HepG2 (cell line): ENCODE measurements at regions not wholly inside any gene's neighbourhood (a gene's known extent, or its start where the extent isn't known, plus 50 kb on each side); places are given as distances from the start of the nearest gene placed in this dataset.
A peak's percentile ranks its signal among the peaks of the same experiment; 100 is the strongest.

Source experiments
- BHLHE40 ChIP-seq: IDR thresholded peaks from 2 replicates; pipeline ENCODE4 v1.6.1; 2011; ENCODE audit warnings: low read length, improper control_type of control experiment
- CTCF ChIP-seq: sonication (generic); formaldehyde crosslinking; IDR thresholded peaks from 2 replicates; pipeline ENCODE4 v1.5.0; 2020; ENCODE audit warnings: mild to moderate bottlenecking, missing genetic modification reagents, moderate library complexity
- FOSL1 ChIP-seq: sonication (generic); formaldehyde crosslinking; IDR thresholded peaks from 2 replicates; pipeline ENCODE4 v1.9.0; 2021; ENCODE audit warnings: missing genetic modification reagents, borderline replicate concordance
- FOSL2 ChIP-seq: sonication (generic); formaldehyde crosslinking; IDR thresholded peaks from 2 replicates; pipeline ENCODE4 v1.4.0; 2020; ENCODE audit warnings: missing genetic modification reagents
- JDP2 ChIP-seq: sonication (generic); formaldehyde crosslinking; IDR thresholded peaks from 2 replicates; pipeline ENCODE4 v1.8.1; 2022; ENCODE audit warnings: missing genetic modification reagents, borderline replicate concordance
- MAF1 ChIP-seq: sonication (generic); formaldehyde crosslinking; IDR thresholded peaks from 2 replicates; pipeline ENCODE4 v1.5.0; 2020; ENCODE audit warnings: missing genetic modification reagents, borderline replicate concordance
- PAX8 ChIP-seq: sonication (generic); formaldehyde crosslinking; IDR thresholded peaks from 2 replicates; pipeline ENCODE4 v1.8.0; 2022; ENCODE audit warnings: mild to moderate bottlenecking, missing genetic modification reagents, borderline replicate concordance
- REST ChIP-seq, 2 experiments: IDR thresholded peaks; 2 replicates each; pipeline ENCODE4 v1.6.1; 2011 to 2012; ENCODE audit warnings: low read length in 2 of 2, borderline replicate concordance in 1 of 2, low read depth in 1 of 2, mild to moderate bottlenecking in 1 of 2, moderate library complexity in 1 of 2
- RFXAP ChIP-seq: sonication (generic); formaldehyde crosslinking; IDR thresholded peaks from 2 replicates; pipeline ENCODE4 v1.4.0; 2020; ENCODE audit warnings: missing genetic modification reagents, borderline replicate concordance
- SOX5 ChIP-seq: IDR thresholded peaks from 2 replicates; pipeline ENCODE4 v1.6.1; 2016; ENCODE audit warnings: borderline replicate concordance
- TAF1 ChIP-seq: sonication (generic); formaldehyde crosslinking; IDR thresholded peaks from 2 replicates; pipeline ENCODE4 v1.4.0; 2020; ENCODE audit warnings: missing genetic modification reagents
- ZFP91 ChIP-seq: sonication (generic); formaldehyde crosslinking; IDR thresholded peaks from 2 replicates; pipeline ENCODE4 v1.9.0; 2022; ENCODE audit warnings: missing genetic modification reagents, mild to moderate bottlenecking, borderline replicate concordance
- ZNF672 ChIP-seq: sonication (generic); formaldehyde crosslinking; IDR thresholded peaks from 2 replicates; pipeline ENCODE4 v1.8.1; 2022; ENCODE audit warnings: missing genetic modification reagents
- TF ChIP-seq, protein P1 (sequence below): sonication (generic); formaldehyde crosslinking; IDR thresholded peaks from 2 replicates; pipeline ENCODE4 v1.4.0; 2020; ENCODE audit warnings: mild to moderate bottlenecking, missing genetic modification reagents, borderline replicate concordance

DNA sequence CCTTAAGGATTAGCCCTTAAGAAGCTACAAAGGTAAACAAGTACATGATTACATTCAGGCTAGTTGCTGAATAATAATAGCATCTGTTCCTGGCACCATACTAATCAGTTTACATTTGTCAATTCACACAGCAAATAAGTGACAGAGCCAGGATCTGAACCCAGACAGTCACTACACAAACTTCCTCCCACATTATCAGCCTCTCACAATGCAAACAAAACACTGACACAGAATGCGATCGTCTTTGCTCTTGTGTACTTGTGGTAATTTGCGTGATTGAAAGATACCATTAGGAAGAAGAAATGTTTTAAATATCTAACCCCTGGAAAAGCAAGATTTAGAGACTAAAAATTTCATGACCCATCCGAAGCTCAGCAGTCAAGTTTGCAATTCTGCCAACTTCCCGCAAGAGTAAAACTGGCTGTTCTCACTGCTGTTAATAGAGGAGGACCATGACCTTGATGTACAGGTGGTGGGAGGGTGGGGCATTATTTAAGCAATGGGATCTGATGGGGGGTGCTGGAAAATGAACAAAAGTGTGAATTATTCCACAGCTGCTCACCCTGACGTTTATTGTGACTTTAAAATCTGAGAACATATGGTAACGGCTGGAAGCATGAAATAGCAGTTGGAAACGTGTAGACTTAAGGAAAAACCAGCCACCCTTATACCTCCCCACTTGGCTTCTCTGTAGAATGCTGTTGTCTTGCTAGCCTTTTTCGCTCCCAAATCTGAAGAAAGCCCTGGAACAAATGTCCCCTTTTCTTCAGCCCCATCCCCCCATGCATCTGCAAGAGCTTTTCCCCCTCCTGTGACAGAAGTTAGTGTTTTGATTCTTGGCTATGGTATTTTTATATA lies 95.3 kb upstream of the ARMC2 start:
- TF ChIP-seq, protein P1, sequence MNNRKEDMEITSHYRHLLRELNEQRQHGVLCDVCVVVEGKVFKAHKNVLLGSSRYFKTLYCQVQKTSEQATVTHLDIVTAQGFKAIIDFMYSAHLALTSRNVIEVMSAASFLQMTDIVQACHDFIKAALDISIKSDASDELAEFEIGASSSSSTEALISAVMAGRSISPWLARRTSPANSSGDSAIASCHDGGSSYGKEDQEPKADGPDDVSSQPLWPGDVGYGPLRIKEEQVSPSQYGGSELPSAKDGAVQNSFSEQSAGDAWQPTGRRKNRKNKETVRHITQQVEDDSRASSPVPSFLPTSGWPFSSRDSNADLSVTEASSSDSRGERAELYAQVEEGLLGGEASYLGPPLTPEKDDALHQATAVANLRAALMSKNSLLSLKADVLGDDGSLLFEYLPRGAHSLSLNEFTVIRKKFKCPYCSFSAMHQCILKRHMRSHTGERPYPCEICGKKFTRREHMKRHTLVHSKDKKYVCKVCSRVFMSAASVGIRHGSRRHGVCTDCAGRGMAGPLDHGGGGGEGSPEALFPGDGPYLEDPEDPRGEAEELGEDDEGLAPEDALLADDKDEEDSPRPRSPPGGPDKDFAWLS (CRISPR knock-in tag): no peak
- no peak for TF ChIP-seq MAF1
- no peak for TF ChIP-seq TAF1 (CRISPR knock-in tag)
- no peak for TF ChIP-seq CTCF (CRISPR knock-in tag)
- peak; percentile 42; the same call in 1 of the 2 replicates for TF ChIP-seq FOSL1 (CRISPR knock-in tag)
- peak; percentile 51; the same call in 1 of the 2 replicates for TF ChIP-seq SOX5 (CRISPR knock-in tag)
- TF ChIP-seq BHLHE40: no peak
- TF ChIP-seq FOSL2 (CRISPR knock-in tag): peak; percentile 65
- no peak for TF ChIP-seq RFXAP
- TF ChIP-seq REST (IDR thresholded peaks at IDR 0.05; ENCODE audit: borderline replicate concordance in 1 of 2, low read depth in 1 of 2, low read length in 2 of 2): no peak
- TF ChIP-seq ZFP91: no peak
- no peak for TF ChIP-seq PAX8 (CRISPR knock-in tag)
- TF ChIP-seq JDP2 (CRISPR knock-in tag): no peak
- no peak for TF ChIP-seq ZNF672 (CRISPR knock-in tag)
